GM08714 (cell line): ENCODE measurements at regions not wholly inside any gene's neighbourhood (a gene's known extent, or its start where the extent isn't known, plus 50 kb on each side); places are given as distances from the start of the nearest gene placed in this dataset.

Experiments used
- H3K4me3 ChIP-seq: fragments of 200-500 bp; sonication (Bioruptor generic); 2 replicates; pipeline ENCODE4 v1.5.1; 2014; ENCODE audit warnings: mild to moderate bottlenecking, low read length, inconsistent platforms
- ZNF274 ChIP-seq: IDR thresholded peaks from 2 replicates; pipeline ENCODE4 v1.6.1; 2012; ENCODE audit warnings: mild to moderate bottlenecking, low read depth, low read length

DNA sequence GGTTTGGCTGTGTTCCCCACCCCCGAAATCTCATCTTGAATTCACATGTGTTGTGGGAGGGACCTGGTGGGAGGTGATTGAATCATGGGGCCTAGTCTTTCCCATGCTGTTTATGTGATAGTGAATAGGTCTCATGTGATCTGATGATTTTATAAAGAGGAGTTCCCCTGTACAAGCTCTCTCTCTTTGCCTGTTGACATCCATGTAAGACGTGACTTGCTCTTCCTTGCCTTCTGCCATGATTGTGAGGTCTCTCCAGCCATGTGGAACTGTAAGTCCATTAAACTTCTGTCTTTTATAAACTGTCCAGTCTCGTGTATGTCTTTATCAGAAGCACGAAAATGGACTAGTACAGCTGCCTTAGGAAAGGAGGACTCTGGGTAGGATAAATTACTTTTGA lies 976.7 kb downstream of the MCTP2 start:
- no peak for TF ChIP-seq ZNF274
- H3K4me3 ChIP-seq, result no peak overlapping the region

DNA sequence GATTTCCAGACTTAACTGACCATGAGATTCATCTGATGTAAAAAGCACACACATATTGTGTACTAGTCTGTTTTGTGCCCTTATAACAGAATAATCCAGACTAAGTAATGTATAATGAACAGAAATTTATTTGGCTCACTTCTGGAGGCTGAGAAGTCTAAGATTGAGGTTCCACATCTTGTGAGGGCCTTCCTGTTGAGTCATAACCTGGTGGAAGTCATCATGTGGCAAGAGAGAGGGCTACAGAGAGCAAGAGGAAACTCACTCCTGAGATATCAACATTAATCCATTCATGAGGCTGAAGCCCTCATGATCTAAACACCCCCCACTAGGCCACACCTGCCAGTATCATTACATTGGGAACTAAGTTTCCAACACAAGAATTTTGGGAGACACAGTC lies 977.6 kb downstream of the MCTP2 start:
- no peak overlapping the region for H3K4me3 ChIP-seq
- TF ChIP-seq ZNF274, result no peak

DNA sequence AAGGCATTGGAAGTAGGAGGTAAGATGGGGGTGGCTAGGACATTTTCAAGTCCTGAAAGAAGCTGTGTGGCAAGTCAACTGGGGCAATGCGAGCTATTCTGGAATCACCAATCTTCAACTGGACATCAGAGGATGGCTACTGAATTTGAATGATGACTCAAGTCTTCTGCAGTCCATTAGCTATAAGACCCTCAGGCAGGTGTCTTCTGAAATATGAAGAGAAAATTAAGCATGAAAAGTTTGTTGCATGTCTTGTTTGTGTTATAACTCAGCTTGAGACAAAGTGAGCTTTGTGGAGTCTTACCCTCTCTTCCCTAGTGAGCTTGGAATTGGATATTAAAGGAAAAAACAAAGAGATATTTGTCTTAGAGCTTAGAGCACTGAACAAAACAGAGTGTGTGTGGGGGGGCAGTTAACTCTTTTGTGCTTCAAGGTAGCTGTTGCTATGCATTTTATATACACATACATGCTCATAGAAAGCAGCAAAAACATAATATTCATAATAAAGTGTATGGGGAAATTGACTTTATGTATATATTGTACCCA lies 979.1 kb downstream of the MCTP2 start:
- no peak for TF ChIP-seq ZNF274
- H3K4me3 ChIP-seq, result no peak overlapping the region

DNA sequence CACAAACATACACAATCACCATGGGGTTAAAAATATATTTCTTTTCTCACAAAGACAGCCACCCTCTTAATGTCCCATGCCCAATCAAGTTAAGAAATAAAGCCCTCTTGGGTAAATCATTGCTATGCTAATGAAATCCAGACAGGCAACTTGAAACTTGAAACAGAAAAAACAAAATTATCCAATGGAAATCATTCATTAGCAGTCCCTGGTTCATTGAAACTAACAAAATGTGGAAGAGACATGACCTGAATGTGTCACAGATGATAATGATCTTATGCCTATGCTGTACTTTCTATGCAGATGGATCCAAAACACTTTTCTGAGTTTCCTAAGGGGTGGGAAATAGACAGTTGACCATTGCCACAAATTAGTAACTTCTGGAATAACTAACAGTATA lies 983.7 kb downstream of the MCTP2 start:
- no peak for TF ChIP-seq ZNF274
- no peak overlapping the region for H3K4me3 ChIP-seq

DNA sequence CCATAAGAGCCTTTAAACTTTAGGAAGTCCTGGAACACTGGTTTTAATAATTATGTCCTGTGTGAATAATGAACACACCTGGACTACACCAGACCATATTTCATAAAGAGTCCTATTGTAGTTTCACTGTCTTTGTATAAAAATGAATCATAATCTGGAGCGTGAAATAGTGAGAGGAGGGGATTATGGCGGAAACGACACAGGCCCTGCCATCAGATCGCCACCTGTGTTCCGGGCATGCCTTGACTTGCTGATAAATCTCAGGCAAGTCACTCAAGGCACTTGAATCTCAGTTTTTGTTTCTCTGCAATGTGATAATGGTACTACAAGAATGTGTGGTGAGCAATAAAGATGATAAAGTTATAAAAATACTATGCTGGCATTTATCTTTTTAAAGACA lies 995.5 kb downstream of the MCTP2 start:
- TF ChIP-seq ZNF274, result no peak
- no peak overlapping the region for H3K4me3 ChIP-seq

DNA sequence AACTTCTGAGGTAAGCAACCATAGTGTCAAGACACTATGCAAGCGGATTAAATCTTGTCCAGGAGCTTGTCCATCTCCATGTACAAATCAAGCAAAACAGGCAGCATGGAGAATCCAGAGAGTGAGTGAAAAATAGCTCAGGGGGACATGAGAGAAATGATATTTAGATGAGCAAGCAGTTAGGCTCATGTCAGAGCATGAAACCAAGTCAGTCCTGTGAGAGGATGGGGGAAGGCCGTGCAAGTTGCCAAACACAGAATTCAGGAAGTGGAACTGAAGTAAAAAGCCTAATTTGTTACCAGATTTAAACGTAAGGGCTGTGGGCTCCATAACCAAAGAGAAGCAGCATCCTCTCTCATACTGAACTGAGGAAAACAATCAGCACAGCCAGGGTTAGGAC lies 995.9 kb downstream of the MCTP2 start:
- TF ChIP-seq ZNF274, result no peak
- no peak overlapping the region for H3K4me3 ChIP-seq

DNA sequence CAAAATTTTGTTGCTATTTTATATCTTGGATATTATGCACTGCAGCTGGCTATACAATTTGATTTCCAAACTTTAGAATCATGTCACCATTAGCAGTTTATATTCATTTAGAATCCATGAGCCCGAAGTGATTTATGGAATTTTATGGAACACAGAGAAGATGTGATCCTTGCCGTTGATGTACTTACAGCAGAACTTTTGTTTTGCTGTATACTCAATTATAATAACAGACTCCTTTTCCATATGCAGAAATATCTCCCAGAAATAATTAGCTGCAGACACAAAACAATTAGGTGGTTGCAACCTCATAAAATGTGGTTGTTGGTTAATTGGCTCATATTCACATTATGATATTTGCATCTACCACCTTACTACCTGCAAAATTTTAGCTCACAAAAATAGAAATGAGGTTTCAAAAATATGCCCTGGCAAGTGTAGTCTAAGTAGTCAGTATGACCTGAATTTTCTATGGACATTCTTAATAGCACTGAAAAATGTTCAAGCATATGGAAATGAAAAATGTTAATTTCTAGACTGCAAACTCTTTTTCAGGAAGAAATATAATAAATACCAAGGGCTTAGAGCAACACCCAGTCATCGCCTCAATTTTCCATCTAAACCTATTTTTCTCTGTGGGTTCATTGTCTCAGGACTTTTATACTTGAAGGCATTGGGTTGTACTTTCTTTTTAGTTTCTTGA lies 997.6 kb downstream of the MCTP2 start:
- H3K4me3 ChIP-seq, result no peak overlapping the region
- no peak for TF ChIP-seq ZNF274

DNA sequence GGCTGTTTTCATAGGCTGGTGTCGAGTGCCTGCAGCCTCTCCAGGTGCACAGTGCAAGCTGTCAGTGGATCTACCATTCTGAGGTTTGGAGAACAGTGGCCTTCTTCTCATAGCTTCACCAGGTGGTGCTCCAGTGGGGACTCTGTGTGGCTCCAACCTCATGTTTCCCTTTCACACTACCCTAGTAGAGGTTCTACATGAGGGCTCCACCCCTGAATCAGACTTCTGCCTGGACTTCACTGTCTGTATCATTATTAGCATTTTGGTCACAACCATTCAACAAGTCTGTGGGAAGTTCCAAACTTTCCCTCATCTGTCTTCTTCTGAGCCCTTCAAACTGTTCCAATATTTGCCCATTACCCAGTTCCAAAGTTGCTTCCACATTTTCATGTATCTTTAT lies 1003.7 kb downstream of the MCTP2 start:
- H3K4me3 ChIP-seq, result no peak overlapping the region
- no peak for TF ChIP-seq ZNF274

DNA sequence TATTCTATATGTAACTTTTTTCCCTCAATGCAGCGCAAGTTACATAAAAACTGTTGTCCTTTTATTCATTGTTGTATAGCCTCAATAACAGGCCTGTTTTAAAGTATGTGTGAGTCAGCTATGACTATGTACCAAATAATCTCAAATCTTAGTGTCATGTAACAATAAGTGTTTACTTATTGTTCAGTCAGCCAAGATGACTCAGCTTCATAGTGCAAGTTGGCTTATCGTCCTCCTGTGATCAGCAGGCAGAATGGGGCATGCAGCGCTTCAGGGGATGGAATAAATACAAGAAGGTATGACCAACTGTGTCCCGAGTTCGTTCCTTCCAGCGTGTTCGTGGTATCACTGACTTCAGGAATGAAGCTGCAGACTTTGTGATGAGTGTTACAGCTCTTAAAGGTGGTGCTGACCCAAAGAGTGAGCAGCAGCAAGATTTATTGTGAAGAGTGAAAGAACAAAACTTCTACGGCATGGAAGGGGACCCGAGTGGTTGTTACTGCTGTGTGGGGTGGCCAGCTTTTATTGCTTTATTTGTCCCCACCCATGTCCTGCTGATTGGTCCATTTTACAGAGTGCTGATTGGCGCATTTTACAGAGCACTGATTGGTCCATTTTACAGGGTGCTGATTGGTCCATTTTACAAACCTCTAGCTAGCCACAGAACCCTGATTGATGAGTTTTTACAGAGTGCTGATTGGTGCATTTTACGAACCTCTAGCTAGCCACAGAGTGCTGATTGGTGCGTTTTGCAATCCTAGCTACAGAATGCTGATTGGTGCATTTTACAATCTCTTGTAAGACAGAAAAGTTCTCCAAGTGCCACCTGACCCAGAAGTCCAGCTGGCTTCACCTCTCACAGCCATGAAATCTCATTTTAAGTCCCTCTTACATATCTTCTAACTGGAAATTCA lies 1016.0 kb downstream of the MCTP2 start:
- TF ChIP-seq ZNF274, result no peak
- H3K4me3 ChIP-seq, result no peak overlapping the region

DNA sequence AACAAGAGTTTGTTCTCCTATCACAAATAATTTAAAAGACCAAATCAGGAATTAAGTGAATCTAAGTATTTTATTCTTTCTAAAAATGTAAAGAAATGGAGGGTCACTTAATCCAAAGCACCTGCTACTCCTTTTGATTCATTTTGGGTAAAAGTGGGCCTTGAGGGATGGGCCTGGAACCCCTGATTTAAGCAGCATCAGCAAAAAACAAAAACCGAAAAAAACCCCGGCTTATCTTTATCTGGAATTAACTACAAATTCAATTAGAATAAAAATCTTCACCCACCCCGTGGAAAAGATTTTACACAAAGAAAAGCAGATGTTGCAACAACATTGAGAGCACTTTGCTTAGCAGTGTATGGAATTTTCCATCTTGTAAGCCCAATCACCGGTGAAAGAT lies 1018.2 kb downstream of the MCTP2 start:
- no peak for TF ChIP-seq ZNF274
- no peak overlapping the region for H3K4me3 ChIP-seq

DNA sequence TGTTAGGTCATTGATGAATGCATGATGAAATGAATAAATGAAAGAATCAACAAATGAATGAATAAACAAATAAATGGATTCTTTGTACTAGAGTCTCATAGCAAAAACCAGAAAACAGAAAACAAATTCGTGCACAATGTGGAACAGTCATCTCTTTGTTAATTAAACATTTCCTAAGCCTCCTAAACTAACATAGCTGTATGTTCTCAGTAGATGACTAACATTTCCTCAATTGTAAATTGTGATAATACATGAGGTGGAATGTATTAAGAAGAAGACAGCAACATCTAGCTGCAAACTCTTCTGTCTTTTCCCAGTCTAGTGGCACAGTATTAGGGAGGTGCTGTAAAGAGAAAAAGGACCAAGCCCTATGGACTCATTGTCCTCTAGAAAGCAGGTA lies 1021.0 kb downstream of the MCTP2 start:
- H3K4me3 ChIP-seq, result no peak overlapping the region
- no peak for TF ChIP-seq ZNF274

DNA sequence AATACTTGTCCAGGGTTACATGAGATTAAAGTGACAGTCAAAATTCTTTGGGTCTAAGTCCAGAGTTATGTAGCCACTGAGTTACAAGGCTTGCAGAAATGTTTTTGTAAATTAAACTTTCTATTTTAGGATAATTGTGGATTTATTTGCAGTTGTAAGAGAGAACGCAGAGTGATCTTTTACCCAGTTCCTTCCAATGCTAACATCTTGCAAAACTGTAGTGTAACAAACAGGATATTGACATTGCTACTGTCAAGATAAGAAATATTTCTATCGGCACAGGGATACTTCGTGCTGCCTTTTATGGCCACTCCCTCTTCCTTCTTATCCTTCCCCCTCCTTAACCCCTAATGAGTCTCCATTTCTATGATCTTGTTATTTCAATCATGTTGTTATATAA lies 1022.9 kb downstream of the MCTP2 start:
- no peak for TF ChIP-seq ZNF274
- H3K4me3 ChIP-seq, result no peak overlapping the region

DNA sequence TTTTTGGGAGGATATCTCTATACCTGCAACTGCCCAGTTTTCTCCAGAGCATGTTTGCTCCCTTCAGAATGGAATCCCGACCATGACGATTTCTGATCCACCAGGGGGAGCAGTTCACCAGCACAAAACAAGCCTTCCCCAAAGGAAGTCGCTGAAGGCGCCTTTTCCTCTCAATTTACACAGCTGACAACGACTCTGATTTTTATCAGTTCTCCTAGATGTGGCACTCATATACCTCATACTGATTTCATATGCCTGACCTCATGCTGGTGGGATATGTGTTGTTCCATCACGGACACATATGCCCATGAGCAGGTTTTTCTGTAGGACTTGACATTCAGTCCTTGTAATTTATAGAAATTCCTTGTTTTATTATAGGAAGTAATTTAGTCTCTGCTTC lies 1028.2 kb downstream of the MCTP2 start:
- TF ChIP-seq ZNF274, result no peak

DNA sequence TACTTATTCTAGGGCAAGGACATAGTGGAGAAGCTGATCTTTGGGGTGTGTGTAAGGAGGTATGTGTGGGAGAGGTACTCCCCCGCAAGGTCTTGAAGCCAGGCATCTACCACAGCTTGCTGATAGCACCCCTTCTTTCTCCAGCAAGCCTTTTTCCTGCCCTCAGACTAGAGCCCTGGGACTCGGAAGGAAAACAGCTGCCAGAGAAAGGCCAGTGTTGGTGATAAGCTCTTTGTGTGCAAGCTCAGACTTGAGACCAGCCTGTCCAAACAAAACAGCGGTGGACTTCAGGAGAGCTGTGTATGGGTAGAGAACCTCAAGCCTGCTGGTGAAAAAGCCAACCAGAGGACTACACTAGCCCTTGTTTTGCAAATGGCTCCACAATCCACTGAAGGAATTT lies 1028.6 kb downstream of the MCTP2 start:
- TF ChIP-seq ZNF274, result no peak

More for the DNA sequence above, 1028.2 kb downstream of the MCTP2 start:
- no peak overlapping the region for H3K4me3 ChIP-seq

DNA sequence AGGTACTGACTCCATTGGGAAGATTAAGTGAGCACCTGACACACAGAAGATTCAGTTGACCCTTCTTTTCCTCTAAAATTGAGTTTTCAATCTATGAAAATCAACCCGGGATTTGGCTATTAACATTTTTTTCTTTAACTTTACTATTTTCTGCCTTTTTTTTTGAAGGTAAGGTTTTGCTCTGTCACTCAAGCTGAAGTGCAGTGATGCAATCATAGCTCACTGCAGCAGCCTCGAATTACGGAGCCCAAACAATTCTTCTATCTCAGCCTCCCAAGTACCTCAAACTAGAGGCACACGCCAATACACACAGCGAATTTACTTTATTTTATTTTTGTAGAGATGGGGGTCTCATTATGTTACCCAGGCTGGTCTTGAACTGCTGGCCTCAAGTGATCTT lies 1029.5 kb downstream of the MCTP2 start:
- no peak overlapping the region for H3K4me3 ChIP-seq
- no peak for TF ChIP-seq ZNF274

More for the DNA sequence above, 1028.6 kb downstream of the MCTP2 start:
- H3K4me3 ChIP-seq, result no peak overlapping the region
